Endodermal cell (in vitro differentiated cells): ENCODE measurements at regions not wholly inside any gene's neighbourhood (a gene's known extent, or its start where the extent isn't known, plus 50 kb on each side); places are given as distances from the start of the nearest gene placed in this dataset.

Experiments
- DNase-seq: peaks from one replicate; pipeline ENCODE4 v3.0.0-alpha.2; 2017
- H3K27ac ChIP-seq: 2 replicates; pipeline ENCODE4 v1.5.1; 2013; ENCODE audit warnings: mild to moderate bottlenecking, low read depth, low read length, moderate library complexity
- H3K27me3 ChIP-seq: 2 replicates; pipeline ENCODE4 v1.6.1; 2013; ENCODE audit warnings: mild to moderate bottlenecking, low read length, moderate library complexity; ENCODE audit not compliant: insufficient read depth, control insufficient read depth, poor library complexity, severe bottlenecking
- H3K36me3 ChIP-seq: 2 replicates; pipeline ENCODE4 v1.7.0; 2013; ENCODE audit warnings: mild to moderate bottlenecking, low read length, moderate library complexity; ENCODE audit not compliant: control insufficient read depth, insufficient read depth
- H3K4me1 ChIP-seq: one replicate; pipeline ENCODE4 v1.7.0; 2013; ENCODE audit warnings: low read length; ENCODE audit not compliant: control insufficient read depth, insufficient read depth
- H3K4me3 ChIP-seq: 2 replicates; pipeline ENCODE4 v1.5.1; 2013; ENCODE audit warnings: mild to moderate bottlenecking, low read length, moderate library complexity
- H3K9ac ChIP-seq: 2 replicates; pipeline ENCODE4 v1.6.1; 2013; ENCODE audit warnings: mild to moderate bottlenecking, low read length, moderate library complexity; ENCODE audit not compliant: poor library complexity, severe bottlenecking; ENCODE audit errors: extremely low read depth
- H3K9me3 ChIP-seq: 2 replicates; pipeline ENCODE4 v1.6.1; 2013; ENCODE audit warnings: mild to moderate bottlenecking, low read length, moderate library complexity; ENCODE audit not compliant: control insufficient read depth
- H3K27ac Mint-ChIP-seq: 2 replicates; pipeline ENCODE4 v1.8.0; 2020; ENCODE audit warnings: mixed read lengths
- H3K27me3 Mint-ChIP-seq: 2 replicates; pipeline ENCODE4 v1.8.0; 2021; ENCODE audit warnings: mild to moderate bottlenecking, mixed read lengths; ENCODE audit not compliant: insufficient read depth
- H3K36me3 Mint-ChIP-seq: 2 replicates; pipeline ENCODE4 v1.8.0; 2020; ENCODE audit warnings: low read depth, mixed read lengths
- H3K4me1 Mint-ChIP-seq: 2 replicates; pipeline ENCODE4 v1.8.0; 2020; ENCODE audit warnings: mixed read lengths
- H3K4me3 Mint-ChIP-seq: 2 replicates; pipeline ENCODE4 v1.8.0; 2020; ENCODE audit warnings: mild to moderate bottlenecking, moderate library complexity, mixed read lengths
- H3K9me3 Mint-ChIP-seq: 2 replicates; pipeline ENCODE4 v1.8.0; 2020; ENCODE audit warnings: mild to moderate bottlenecking, mixed read lengths
- WGBS, 2 experiments: methylation state at CpG; one replicate each; pipeline versions ENCODE4 v1.1.5 to v1.1.7; 2013; ENCODE audit warnings: missing lambda C conversion rate in 2 of 2, mixed read lengths in 1 of 2; ENCODE audit not compliant: insufficient coverage in 1 of 2, insufficient read length in 1 of 2; 5-methylcytosine and 5-hydroxymethylcytosine counted together
- TF ChIP-seq, protein P1 (sequence below): fragments of 200-600 bp; sonication (generic); conservative IDR thresholded peaks from 2 replicates; pipeline ENCODE4 v1.5.0; 2021; ENCODE audit warnings: antibody characterized with exemption, mild to moderate bottlenecking

- no peak overlapping the region for H3K4me3 ChIP-seq
- no peaks in the 10 kb centered on the region for H3K4me1 ChIP-seq
- Mint-ChIP-seq H3K36me3 (no peaks in the 10 kb centered on the region), H3K4me1 (peaks cover 2% of the 10 kb centered on the region), H3K27ac (no peak overlapping the region), H3K4me3 (no peak overlapping the region), H3K27me3 (no peaks in the 10 kb centered on the region), H3K9me3 (no peaks in the 10 kb centered on the region)
- no peaks in the 10 kb centered on the region for H3K9me3 ChIP-seq
- no peaks in the 10 kb centered on the region for H3K36me3 ChIP-seq
- TF ChIP-seq, protein P1, sequence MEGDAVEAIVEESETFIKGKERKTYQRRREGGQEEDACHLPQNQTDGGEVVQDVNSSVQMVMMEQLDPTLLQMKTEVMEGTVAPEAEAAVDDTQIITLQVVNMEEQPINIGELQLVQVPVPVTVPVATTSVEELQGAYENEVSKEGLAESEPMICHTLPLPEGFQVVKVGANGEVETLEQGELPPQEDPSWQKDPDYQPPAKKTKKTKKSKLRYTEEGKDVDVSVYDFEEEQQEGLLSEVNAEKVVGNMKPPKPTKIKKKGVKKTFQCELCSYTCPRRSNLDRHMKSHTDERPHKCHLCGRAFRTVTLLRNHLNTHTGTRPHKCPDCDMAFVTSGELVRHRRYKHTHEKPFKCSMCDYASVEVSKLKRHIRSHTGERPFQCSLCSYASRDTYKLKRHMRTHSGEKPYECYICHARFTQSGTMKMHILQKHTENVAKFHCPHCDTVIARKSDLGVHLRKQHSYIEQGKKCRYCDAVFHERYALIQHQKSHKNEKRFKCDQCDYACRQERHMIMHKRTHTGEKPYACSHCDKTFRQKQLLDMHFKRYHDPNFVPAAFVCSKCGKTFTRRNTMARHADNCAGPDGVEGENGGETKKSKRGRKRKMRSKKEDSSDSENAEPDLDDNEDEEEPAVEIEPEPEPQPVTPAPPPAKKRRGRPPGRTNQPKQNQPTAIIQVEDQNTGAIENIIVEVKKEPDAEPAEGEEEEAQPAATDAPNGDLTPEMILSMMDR, result no peak
- DNase-seq, result no peak
- WGBS, 2 experiments, result 92 to 98% methylated on average over 4 to 7 of the region's 7 CpGs
- H3K9ac ChIP-seq, result no peak overlapping the region
- no peaks in the 10 kb centered on the region for H3K27me3 ChIP-seq
- no peak overlapping the region for H3K27ac ChIP-seq
These were observed 131.2 kb downstream of the PFDN4 start for GRCh38 chr20:54339093-54339492.

DNA sequence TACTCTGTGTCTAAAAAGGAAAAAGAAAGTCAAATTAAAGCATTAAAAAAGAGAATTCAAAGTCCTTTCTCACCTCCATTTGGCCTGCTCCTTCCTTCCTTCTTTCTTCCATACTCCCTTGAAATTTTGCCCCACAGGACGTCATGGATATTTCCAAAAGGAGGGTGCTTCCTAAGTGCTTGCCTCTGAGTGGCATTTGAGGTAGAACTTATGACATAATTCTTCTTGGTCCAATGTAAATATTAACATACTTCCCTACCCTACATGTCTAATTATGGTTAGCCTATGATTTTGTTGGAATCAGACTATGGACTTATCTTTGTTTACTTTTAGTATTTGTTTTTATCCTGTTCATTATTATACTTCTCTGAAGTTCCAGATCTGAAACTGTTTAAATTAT is 132.3 kb downstream of the PFDN4 start:
- H3K27me3 ChIP-seq, result no peaks in the 10 kb centered on the region
- Mint-ChIP-seq H3K27me3 (no peaks in the 10 kb centered on the region), H3K36me3 (no peaks in the 10 kb centered on the region), H3K4me3 (no peak overlapping the region), H3K4me1 (peaks cover 3% of the 10 kb centered on the region), H3K9me3 (no peaks in the 10 kb centered on the region), H3K27ac (no peak overlapping the region)
- no peak overlapping the region for H3K4me3 ChIP-seq
- WGBS, 2 experiments, result 100% methylated on average over 1 of the region's 1 CpG; no CpG with 5 or more reads in 1 of the 2 experiments
- no peaks in the 10 kb centered on the region for H3K9me3 ChIP-seq
- no peaks in the 10 kb centered on the region for H3K4me1 ChIP-seq
- DNase-seq, result no peak
- TF ChIP-seq, protein P1, result no peak
- no peak overlapping the region for H3K27ac ChIP-seq
- H3K9ac ChIP-seq, result no peak overlapping the region
- no peaks in the 10 kb centered on the region for H3K36me3 ChIP-seq

- Mint-ChIP-seq H3K4me1 (peaks cover 4% of the 10 kb centered on the region), H3K4me3 (no peak overlapping the region), H3K36me3 (no peaks in the 10 kb centered on the region), H3K27me3 (no peaks in the 10 kb centered on the region), H3K27ac (no peak overlapping the region), H3K9me3 (no peaks in the 10 kb centered on the region)
- no peak overlapping the region for H3K9ac ChIP-seq
- DNase-seq, result no peak
- no peaks in the 10 kb centered on the region for H3K4me1 ChIP-seq
- 83 to 92% methylated on average over 3 to 4 of the region's 4 CpGs for WGBS, 2 experiments
- H3K9me3 ChIP-seq, result no peaks in the 10 kb centered on the region
- TF ChIP-seq, protein P1, result no peak
- no peaks in the 10 kb centered on the region for H3K36me3 ChIP-seq
- no peak overlapping the region for H3K4me3 ChIP-seq
- no peak overlapping the region for H3K27ac ChIP-seq
- no peaks in the 10 kb centered on the region for H3K27me3 ChIP-seq
These were observed 132.8 kb downstream of the PFDN4 start for GRCh38 chr20:54340667-54341081.
